Activated naive CD4-positive, alpha-beta T cell treated with anti-CD3 and anti-CD28 coated beads for 36 hours (primary cell): ENCODE measurements at regions not wholly inside any gene's neighbourhood (a gene's known extent, or its start where the extent isn't known, plus 50 kb on each side); places are given as distances from the start of the nearest gene placed in this dataset.
A peak's percentile ranks its signal among the peaks of the same experiment; 100 is the strongest.

Experiments used
- CTCF ChIA-PET: fragments of 350-600 bp; sonication (Branson Sonifier 250); formaldehyde crosslinking; loops from one replicate; lab custom pipeline; 2021; ENCODE audit warnings: antibody characterized with exemption; lab: Charles Lee
- DNase-seq: peaks from one replicate; pipeline ENCODE4 v3.0.0-alpha.2; 2020
- H3K27ac Mint-ChIP-seq: one replicate; pipeline ENCODE4 v1.8.0; 2021; ENCODE audit warnings: mild to moderate bottlenecking, mixed read lengths
- H3K27me3 Mint-ChIP-seq: one replicate; pipeline ENCODE4 v1.8.0; 2021; ENCODE audit warnings: low read depth, mixed read lengths
- H3K36me3 Mint-ChIP-seq: one replicate; pipeline ENCODE4 v1.8.0; 2021; ENCODE audit warnings: low read depth, mixed read lengths
- H3K4me1 Mint-ChIP-seq: one replicate; pipeline ENCODE4 v1.8.0; 2021; ENCODE audit warnings: low read depth, mixed read lengths
- H3K4me3 Mint-ChIP-seq: one replicate; pipeline ENCODE4 v1.8.0; 2021; ENCODE audit warnings: mild to moderate bottlenecking, moderate library complexity, mixed read lengths
- H3K9me3 Mint-ChIP-seq: one replicate; pipeline ENCODE4 v1.8.0; 2021; ENCODE audit warnings: mixed read lengths
- intact Hi-C: fragments of 100-400 bp; cut with micrococcal nuclease; formaldehyde crosslinking; loops from one replicate; pipeline ENCODE4 v1.15.1; 2023

GRCh38 chr21:34203851-34204420, 130.6 kb downstream of the MRPS6 start:
- Mint-ChIP-seq H3K4me3 (no peak overlapping the region), H3K36me3 (no peaks in the 10 kb centered on the region), H3K27me3 (no peaks in the 10 kb centered on the region), H3K9me3 (peaks cover 2% of the 10 kb centered on the region), H3K27ac (no peak overlapping the region), H3K4me1 (peaks cover 32% of the 10 kb centered on the region)
- intact Hi-C loops, result loop anchor here (2.0 to 10.0 kb wide), 3 partner anchors 227 to 559 kb away; partner anchors contain the start of genes CRYZL1 and ITSN1
- CTCF ChIA-PET, result interaction anchor here (0.7 to 4.5 kb wide), 3 partner anchors 18 to 280 kb away, joined by 3 to 38 read pairs (median 3); no protein-coding TSS in a partner anchor
- DNase-seq, result no peak

DNA sequence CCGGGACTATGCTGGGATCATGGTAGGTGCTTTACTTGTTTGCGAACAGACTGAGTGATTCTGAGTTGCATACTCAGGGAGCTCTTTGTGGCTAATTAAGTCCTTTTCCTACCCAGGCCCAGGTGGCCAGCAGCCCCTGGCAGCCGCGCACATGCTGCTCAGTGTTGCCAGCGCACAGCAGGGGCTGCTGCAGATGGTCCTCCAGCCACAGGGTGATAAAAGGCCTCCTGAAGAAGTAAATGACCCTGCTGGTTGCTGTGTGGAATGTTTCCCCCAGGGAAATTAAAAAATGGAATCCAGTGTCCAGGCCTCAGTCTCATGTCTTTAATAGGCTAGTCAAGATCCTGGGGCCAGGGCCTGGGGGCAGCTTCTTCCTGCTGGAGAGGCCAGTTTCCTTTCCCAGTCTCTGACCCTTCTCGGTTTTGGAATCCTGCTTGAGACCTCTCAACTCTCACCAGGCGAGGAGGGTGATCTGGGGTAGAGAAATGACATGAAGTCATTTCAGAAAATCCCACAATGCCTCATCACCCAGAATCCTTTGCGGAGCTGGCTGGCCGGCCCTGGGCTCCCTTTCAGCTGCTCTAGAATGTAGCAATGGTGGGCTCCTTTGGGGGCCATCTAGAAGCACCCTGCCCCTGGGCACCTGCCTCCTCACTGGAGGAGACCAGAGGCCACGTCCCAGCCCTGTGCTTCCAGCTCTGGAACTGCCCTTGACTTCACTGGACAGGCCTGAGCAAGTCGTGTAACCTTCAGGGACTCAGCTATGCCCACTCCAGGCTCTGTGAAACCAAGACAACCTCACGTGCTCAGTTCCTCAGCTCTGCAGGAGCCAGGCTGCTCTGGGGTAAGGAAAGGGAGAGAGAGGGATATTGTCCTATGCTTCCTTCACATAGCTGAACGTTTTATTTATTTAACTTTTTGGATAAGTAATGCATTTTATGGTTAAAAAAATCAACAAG, 131.4 kb downstream of the MRPS6 start:
- CTCF ChIA-PET, result interaction anchor here (0.7 to 4.5 kb wide), 4 partner anchors 11 to 281 kb away, joined by 3 to 38 read pairs (median 4); no protein-coding TSS in a partner anchor
- intact Hi-C loops, result loop anchor here (5.0 to 10.0 kb wide), 2 partner anchors 282 to 560 kb away; partner anchors contain the start of genes CRYZL1 and ITSN1
- Mint-ChIP-seq H3K4me3 (no peak overlapping the region), H3K36me3 (no peaks in the 10 kb centered on the region), H3K9me3 (peaks cover 2% of the 10 kb centered on the region), H3K4me1 (peaks cover 23% of the 10 kb centered on the region), H3K27ac (no peak overlapping the region), H3K27me3 (no peaks in the 10 kb centered on the region)
- DNase-seq, result no peak

- peaks cover 16% of the 10 kb centered on the region for H3K4me1 Mint-ChIP-seq
- no peaks in the 10 kb centered on the region for H3K36me3 Mint-ChIP-seq
- CTCF ChIA-PET, result interaction anchor here (0.7 to 1.6 kb wide), 2 partner anchors 10 to 499 kb away, joined by 3 to 4 read pairs; no protein-coding TSS in a partner anchor
- no peak overlapping the region for H3K27ac Mint-ChIP-seq
- no peak for DNase-seq
- intact Hi-C loops, result loop anchor here (10.0 kb wide), 1 partner anchor 561 kb away; the partner anchor contains the start of genes CRYZL1 and ITSN1
- H3K4me3 Mint-ChIP-seq, result no peak overlapping the region
- H3K27me3 Mint-ChIP-seq, result no peaks in the 10 kb centered on the region
- peaks cover 7% of the 10 kb centered on the region for H3K9me3 Mint-ChIP-seq
Observed at GRCh38 chr21:34205811-34206571, 132.6 kb downstream of the MRPS6 start.

GRCh38 chr21:34213959-34214358, 140.6 kb downstream of the MRPS6 start:
- H3K4me1 Mint-ChIP-seq, result no peaks in the 10 kb centered on the region
- CTCF ChIA-PET, result no interaction called here
- H3K36me3 Mint-ChIP-seq, result peaks cover 5% of the 10 kb centered on the region
- intact Hi-C loops, result no loop called here
- no peak for DNase-seq
- no peak overlapping the region for H3K4me3 Mint-ChIP-seq
- H3K27me3 Mint-ChIP-seq, result no peaks in the 10 kb centered on the region
- no peak overlapping the region for H3K27ac Mint-ChIP-seq
- peaks cover 10% of the 10 kb centered on the region for H3K9me3 Mint-ChIP-seq

GRCh38 chr21:34215501-34215900, 142.1 kb downstream of the MRPS6 start:
- Mint-ChIP-seq H3K36me3 (peaks cover 5% of the 10 kb centered on the region), H3K4me1 (no peaks in the 10 kb centered on the region), H3K9me3 (peaks cover 6% of the 10 kb centered on the region), H3K27ac (no peak overlapping the region), H3K4me3 (no peak overlapping the region), H3K27me3 (no peaks in the 10 kb centered on the region)
- CTCF ChIA-PET, result interaction anchor here (1.2 kb wide), 1 partner anchor 10 kb away, joined by 3 read pairs; no protein-coding TSS in a partner anchor
- intact Hi-C loops, result no loop called here
- DNase-seq, result no peak

DNA sequence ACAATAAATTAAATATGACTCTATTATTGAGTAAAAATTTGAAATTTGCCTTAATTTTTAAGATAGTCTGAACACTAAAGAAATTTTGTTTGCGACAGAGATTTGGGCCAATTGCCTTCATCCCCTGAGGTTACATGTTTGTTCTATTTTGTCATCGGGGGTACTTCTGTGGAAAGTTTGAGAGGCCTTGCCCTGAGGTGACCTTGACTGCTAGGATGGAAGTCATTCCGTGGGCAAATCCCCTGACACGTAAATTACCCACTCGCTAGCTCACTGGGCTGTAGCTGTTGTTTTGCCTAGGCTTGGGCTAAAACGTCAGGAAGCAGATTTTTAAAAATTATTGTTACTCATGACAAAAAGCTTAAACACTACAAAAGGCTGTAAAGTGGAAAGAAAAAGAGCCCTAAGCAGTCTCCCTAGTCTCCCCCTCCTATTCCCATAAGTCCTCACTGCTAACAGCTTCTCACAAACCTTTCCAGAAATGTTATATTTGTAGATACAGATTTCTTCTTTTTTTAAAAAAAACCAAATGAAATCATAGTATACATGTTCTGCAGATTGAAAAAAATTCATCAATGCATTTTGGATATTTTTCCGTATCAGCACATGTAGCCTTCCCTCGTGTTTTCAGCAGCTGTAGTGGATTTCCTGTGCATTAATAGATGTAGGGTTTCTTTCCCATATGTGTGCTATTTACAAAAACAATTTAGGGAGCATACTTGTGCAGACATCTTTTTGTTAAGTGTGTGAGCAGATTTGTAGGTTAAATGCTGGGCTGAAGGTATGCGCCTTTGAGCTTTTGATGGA, 142.7 kb downstream of the MRPS6 start:
- CTCF ChIA-PET, result interaction anchor here (0.6 to 1.3 kb wide), 4 partner anchors 11 to 292 kb away, joined by 3 to 4 read pairs (median 3); no protein-coding TSS in a partner anchor
- Mint-ChIP-seq H3K9me3 (peaks cover 5% of the 10 kb centered on the region), H3K36me3 (peaks cover 5% of the 10 kb centered on the region), H3K4me3 (no peak overlapping the region), H3K27ac (no peak overlapping the region), H3K27me3 (no peaks in the 10 kb centered on the region), H3K4me1 (no peaks in the 10 kb centered on the region)
- no peak for DNase-seq
- intact Hi-C loops, result no loop called here

- no peak overlapping the region for H3K27ac Mint-ChIP-seq
- DNase-seq, result no peak
- CTCF ChIA-PET, result interaction anchor here (0.6 to 1.3 kb wide), 3 partner anchors 15 to 292 kb away, joined by 3 to 4 read pairs (median 3); no protein-coding TSS in a partner anchor
- H3K9me3 Mint-ChIP-seq, result peaks cover 5% of the 10 kb centered on the region
- no peaks in the 10 kb centered on the region for H3K4me1 Mint-ChIP-seq
- H3K36me3 Mint-ChIP-seq, result peaks cover 5% of the 10 kb centered on the region
- intact Hi-C loops, result no loop called here
- H3K4me3 Mint-ChIP-seq, result no peak overlapping the region
- H3K27me3 Mint-ChIP-seq, result no peaks in the 10 kb centered on the region
Observed at GRCh38 chr21:34216718-34217032, 143.3 kb downstream of the MRPS6 start.

GRCh38 chr21:34217263-34217662, 143.9 kb downstream of the MRPS6 start:
- no peak for DNase-seq
- CTCF ChIA-PET, result interaction anchor here (1.1 to 1.3 kb wide), 2 partner anchors 15 to 293 kb away, joined by 3 to 4 read pairs; no protein-coding TSS in a partner anchor
- no peak overlapping the region for H3K27ac Mint-ChIP-seq
- H3K4me1 Mint-ChIP-seq, result no peaks in the 10 kb centered on the region
- no peaks in the 10 kb centered on the region for H3K27me3 Mint-ChIP-seq
- peaks cover 5% of the 10 kb centered on the region for H3K9me3 Mint-ChIP-seq
- H3K36me3 Mint-ChIP-seq, result peaks cover 5% of the 10 kb centered on the region
- no peak overlapping the region for H3K4me3 Mint-ChIP-seq
- intact Hi-C loops, result no loop called here

DNA sequence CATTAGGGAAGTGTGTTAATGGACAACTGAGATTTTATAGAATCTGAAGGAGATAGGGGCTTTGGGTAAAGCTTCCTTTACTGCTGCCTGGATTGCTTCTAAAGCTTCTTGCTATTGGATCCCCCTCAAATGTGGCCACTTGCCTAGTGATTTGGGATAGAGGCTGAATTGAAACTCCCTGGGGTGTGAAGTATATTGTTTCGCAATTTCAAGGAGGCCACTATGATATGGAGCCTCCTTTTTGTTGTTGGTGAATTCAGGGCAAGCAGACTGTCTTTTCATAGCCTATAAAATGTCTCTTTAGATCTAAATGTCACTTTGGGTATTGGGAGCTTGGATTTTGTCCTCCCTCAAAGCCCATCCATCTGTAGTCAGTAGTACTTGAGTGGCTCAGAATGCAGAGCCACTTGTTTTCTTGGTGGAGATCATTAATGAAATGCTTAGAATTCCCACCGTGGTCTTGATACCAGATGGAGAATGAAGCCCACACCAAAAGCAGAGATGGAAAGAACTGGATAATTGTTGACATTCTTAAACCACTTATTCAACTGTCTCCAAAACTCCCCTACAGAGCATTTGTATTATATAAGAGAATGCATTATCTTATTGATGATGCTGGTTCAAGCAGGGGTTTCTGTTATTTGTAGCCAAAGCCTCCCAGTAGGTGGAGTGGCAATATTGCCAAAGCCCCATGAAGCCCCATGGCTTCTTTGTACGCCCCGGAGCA, 144.3 kb upstream of the KCNE2 start:
- Mint-ChIP-seq H3K27ac (no peak overlapping the region), H3K9me3 (no peaks in the 10 kb centered on the region), H3K27me3 (no peaks in the 10 kb centered on the region), H3K4me1 (no peaks in the 10 kb centered on the region), H3K36me3 (no peaks in the 10 kb centered on the region), H3K4me3 (no peak overlapping the region)
- intact Hi-C loops, result no loop called here
- CTCF ChIA-PET, result interaction anchor here (0.7 kb wide), 1 partner anchor 46 kb away, joined by 3 read pairs; no protein-coding TSS in a partner anchor
- no peak for DNase-seq

DNA sequence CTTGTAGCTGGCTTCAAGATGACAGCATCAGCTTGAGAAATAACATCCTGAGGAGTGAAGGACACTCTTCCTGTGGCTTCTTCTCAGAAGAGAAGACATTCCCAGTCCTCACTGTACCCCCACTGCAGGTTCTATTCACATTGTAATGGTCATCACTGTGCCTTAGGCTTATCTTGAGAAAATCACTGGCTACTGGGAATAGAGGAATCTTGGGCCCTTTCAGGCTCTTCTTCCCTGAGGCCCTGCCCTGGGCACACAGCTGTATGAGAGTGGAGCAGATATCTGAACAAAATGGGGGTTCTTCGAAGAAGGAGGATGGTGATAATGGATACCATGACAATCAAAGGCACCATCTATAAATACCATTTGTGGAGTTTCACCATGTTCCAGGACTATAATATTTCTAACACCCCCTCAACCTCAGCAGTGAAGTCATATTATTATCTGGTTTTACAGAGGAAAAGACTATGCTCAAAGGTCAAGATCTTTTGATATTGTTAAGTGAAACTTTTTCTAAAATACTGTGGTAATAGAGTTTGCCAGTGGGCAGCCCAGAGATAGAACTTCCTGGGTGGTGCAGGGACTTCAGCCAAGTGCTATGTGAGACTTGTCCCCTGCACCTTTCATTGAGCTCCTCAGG, 143.1 kb upstream of the KCNE2 start:
- H3K27ac Mint-ChIP-seq, result peak overlapping the region; percentile 52
- no peaks in the 10 kb centered on the region for H3K36me3 Mint-ChIP-seq
- H3K4me3 Mint-ChIP-seq, result no peak overlapping the region
- no peaks in the 10 kb centered on the region for H3K9me3 Mint-ChIP-seq
- intact Hi-C loops, result no loop called here
- DNase-seq, result no peak
- no peaks in the 10 kb centered on the region for H3K4me1 Mint-ChIP-seq
- H3K27me3 Mint-ChIP-seq, result no peaks in the 10 kb centered on the region
- CTCF ChIA-PET, result no interaction called here
